AG04450 (cell line): ENCODE measurements at regions not wholly inside any gene's neighbourhood (a gene's known extent, or its start where the extent isn't known, plus 50 kb on each side); places are given as distances from the start of the nearest gene placed in this dataset.
"Not testable (repeated sequence)": the region's sequence is repeated elsewhere in the genome, so short reads cannot be mapped to it uniquely, and the experiment has no call there.

Experiments
- CTCF ChIA-PET: fragments of 300-600, 350-600 bp; formaldehyde crosslinking; extraction: SDS; loops from one replicate; lab custom pipeline; 2022; ENCODE audit warnings: antibody characterized with exemption, inconsistent platforms; lab: Charles Lee
- POLR2A ChIA-PET: fragments of 350-600 bp; formaldehyde crosslinking; extraction: SDS; loops from one replicate; lab custom pipeline; 2021; ENCODE audit warnings: antibody characterized with exemption, inconsistent platforms; lab: Yijun Ruan, JAX
- DNase-seq: peaks from one replicate; pipeline ENCODE4 v3.0.0-alpha.2; 2011; ENCODE audit warnings: low read depth, low spot score
- H3K27ac ChIP-seq: one replicate; pipeline ENCODE4 v1.5.1; 2012; ENCODE audit warnings: low read depth, low read length, control low read depth
- H3K27me3 ChIP-seq: one replicate; pipeline ENCODE4 v1.6.0; 2012; ENCODE audit warnings: low read length; ENCODE audit not compliant: control insufficient read depth, insufficient read depth
- H3K4me3 ChIP-seq: 2 replicates; pipeline ENCODE4 v1.5.1; 2011; ENCODE audit warnings: mild to moderate bottlenecking, low read depth, low read length, control low read depth
- H3K9me3 ChIP-seq: 2 replicates; pipeline ENCODE4 v1.5.1; 2012; ENCODE audit warnings: low read length; ENCODE audit not compliant: control insufficient read depth, insufficient read depth
- TF ChIP-seq, protein P1 (sequence below): IDR thresholded peaks from 2 replicates; pipeline ENCODE4 v1.5.1; 2011; ENCODE audit warnings: low read depth, low read length, control low read depth, inconsistent platforms

DNA sequence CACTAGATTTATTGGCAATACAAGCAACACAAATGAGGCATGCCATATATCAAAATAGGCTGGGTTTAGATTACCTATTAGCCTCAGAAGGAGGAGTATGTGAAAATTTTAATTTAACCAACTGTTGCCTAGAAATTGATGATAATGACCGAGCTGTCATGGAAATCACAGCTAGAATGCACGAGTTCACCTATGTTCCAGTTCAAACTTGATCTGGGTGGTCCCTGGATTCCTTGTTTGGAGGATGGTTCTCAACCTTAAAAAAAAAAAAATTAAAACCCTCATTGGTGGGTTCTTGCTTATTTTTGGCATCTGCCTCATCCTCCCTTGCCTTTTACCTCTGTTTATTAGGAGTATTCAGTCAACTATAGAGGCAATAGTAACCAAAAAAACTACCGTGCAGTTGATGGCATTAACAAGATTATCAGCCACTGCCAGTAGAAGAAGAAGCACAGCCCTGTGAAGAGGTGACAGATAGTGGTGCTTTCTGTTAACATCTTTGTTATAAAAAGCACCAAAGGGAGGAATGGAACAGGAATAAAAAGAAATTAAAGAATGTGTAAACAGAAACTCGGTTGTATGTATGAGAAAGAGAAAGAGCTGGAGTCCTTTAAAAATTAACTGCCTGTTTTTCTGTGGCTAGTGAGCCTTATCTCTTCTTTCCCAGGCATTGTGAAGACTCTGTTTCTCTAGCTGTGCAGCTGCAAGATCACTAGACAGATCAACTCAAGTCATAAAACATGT is 106.4 kb downstream of the ZNF429 start:
- CTCF ChIA-PET: no interaction called here
- H3K9me3 ChIP-seq: peaks cover 21% of the 10 kb centered on the region
- no peak overlapping the region for H3K27ac ChIP-seq
- no peaks in the 10 kb centered on the region for H3K27me3 ChIP-seq
- no peak overlapping the region for H3K4me3 ChIP-seq
- DNase-seq: no peak
- POLR2A ChIA-PET: no interaction called here
- TF ChIP-seq, protein P1, sequence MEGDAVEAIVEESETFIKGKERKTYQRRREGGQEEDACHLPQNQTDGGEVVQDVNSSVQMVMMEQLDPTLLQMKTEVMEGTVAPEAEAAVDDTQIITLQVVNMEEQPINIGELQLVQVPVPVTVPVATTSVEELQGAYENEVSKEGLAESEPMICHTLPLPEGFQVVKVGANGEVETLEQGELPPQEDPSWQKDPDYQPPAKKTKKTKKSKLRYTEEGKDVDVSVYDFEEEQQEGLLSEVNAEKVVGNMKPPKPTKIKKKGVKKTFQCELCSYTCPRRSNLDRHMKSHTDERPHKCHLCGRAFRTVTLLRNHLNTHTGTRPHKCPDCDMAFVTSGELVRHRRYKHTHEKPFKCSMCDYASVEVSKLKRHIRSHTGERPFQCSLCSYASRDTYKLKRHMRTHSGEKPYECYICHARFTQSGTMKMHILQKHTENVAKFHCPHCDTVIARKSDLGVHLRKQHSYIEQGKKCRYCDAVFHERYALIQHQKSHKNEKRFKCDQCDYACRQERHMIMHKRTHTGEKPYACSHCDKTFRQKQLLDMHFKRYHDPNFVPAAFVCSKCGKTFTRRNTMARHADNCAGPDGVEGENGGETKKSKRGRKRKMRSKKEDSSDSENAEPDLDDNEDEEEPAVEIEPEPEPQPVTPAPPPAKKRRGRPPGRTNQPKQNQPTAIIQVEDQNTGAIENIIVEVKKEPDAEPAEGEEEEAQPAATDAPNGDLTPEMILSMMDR: no peak

DNA sequence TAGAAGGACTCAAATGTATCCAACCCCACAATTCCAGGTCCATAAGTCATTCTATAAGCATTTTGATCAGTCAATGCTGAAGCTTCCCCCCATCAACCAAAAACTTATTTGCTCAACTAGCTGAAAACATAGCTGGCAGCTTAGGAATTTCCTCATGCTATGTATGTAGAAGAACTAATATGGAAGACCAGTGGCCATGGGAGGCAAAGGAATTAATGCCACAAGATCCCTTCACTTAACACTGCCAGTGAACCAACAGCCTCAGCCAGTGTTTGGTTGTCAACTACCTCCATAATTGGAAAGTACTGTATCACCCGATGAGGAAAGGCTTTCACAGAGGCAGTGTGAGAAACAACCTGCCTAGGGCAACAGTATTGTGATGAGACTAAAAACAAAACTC is 105.4 kb downstream of the ZNF429 start:
- Histone ChIP-seq H3K27ac (no peak overlapping the region), H3K27me3 (no peaks in the 10 kb centered on the region), H3K4me3 (no peak overlapping the region), H3K9me3 (peaks cover 14% of the 10 kb centered on the region)
- ChIA-PET CTCF (no interaction called here), POLR2A (no interaction called here)
- no peak for DNase-seq
- TF ChIP-seq, protein P1: no peak

DNA sequence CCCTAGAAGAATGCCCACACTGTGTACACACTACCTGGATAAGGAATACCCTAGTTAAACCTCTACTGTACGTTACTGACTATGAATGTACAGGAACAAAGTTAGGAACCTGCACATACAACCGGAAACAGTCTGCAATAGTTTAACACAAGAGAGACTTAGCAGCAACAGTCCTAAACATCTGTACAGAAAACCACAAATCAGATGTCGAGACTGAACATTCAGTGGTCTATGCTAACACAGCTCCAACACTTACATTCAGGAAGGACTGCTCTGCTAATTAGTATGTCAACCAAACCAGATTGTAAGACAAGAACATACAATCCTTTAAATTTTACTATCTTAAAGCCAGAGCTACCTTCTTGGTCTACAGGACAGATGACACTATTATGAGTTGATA is 104.9 kb downstream of the ZNF429 start:
- ChIA-PET CTCF (no interaction called here), POLR2A (no interaction called here)
- DNase-seq: no peak
- H3K9me3 ChIP-seq: peaks cover 14% of the 10 kb centered on the region
- TF ChIP-seq, protein P1: no peak
- H3K27ac ChIP-seq: no peak overlapping the region
- no peak overlapping the region for H3K4me3 ChIP-seq
- no peaks in the 10 kb centered on the region for H3K27me3 ChIP-seq

DNA sequence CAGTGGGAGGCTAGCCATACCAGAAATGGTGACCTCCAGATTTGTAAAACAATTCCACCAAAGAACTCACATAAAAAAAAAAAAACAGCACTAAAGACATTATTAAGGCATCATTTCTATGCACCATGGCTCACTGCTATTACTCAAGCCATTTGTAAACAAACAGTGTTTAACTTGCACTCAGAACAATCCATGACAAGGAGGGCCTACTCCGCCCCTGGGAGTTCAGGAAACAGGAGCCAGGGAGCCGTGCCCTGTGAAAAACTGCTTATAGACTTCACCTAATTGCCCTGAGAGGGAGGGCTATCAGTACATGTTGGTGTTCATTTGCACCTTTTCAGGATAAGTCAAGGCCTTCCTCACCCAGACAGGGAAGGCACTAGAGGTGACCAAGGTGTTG is 103.2 kb downstream of the ZNF429 start:
- Histone ChIP-seq H3K27me3 (no peaks in the 10 kb centered on the region), H3K27ac (no peak overlapping the region), H3K9me3 (peaks cover 5% of the 10 kb centered on the region), H3K4me3 (no peak overlapping the region)
- TF ChIP-seq, protein P1: no peak
- no peak for DNase-seq
- ChIA-PET POLR2A (no interaction called here), CTCF (no interaction called here)

DNA sequence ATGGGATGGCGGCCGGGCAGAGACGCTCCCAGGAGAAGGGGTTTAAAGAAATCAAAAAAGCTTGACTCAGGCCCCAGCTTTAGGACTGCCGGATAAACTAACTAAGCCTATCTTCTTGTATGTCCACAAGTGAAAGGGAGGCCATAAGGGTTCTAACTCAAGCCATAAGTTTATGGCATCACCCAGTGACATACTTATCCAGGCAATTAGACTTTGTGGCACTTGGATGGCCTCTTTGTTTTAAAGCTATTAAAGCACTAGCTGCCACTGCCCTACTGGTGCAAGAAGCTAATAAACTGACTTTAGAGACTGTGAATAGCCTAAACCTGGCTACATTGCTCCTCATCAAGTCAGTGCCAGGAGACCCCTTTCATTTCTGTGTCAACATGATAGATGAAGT is 102.0 kb downstream of the ZNF429 start:
- POLR2A ChIA-PET: no interaction called here
- CTCF ChIA-PET: no interaction called here
- peaks cover 5% of the 10 kb centered on the region for H3K9me3 ChIP-seq
- TF ChIP-seq, protein P1: no peak
- H3K27ac ChIP-seq: no peak overlapping the region
- no peak overlapping the region for H3K4me3 ChIP-seq
- no peak for DNase-seq
- no peaks in the 10 kb centered on the region for H3K27me3 ChIP-seq

DNA sequence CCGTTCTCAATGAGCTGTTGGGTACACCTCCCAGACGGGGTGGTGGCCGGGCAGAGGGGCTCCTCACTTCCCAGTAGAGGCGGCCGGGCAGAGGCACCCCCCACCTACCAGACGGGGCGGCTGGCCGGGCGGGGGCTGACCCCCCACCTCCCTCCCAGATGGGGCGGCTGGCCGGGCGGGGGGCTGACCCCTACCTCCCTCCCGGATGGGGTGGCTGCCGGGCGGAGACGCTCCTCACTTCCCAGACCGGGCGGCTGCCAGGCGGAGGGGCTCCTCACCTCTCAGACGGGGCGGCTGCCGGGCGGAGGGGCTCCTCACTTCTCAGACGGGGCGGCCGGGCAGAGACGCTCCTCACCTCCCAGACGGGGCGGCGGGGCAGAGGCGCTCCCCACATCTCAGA is 101.6 kb downstream of the ZNF429 start:
- DNase-seq, H3K27me3 ChIP-seq, POLR2A ChIA-PET, H3K4me3 ChIP-seq, CTCF ChIA-PET, H3K9me3 ChIP-seq, H3K27ac ChIP-seq: not testable (repeated sequence)

DNA sequence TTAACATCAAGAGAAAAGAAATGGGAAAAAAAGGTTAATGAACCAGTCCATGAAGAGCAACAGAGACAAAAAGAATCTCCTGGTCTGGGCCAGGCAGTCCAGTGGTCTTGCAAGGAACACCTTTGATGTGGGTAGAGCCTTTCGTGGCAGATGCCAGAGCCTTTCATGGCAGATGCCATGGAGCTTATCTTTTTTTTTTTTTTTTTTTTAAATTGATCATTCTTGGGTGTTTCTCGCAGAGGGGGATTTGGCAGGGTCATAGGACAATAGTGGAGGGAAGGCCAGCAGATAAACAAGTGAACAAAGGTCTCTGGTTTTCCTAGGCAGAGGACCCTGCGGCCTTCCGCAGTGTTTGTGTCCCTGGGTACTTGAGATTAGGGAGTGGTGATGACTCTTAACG is 100.9 kb downstream of the ZNF429 start:
- CTCF ChIA-PET: not testable (repeated sequence)

More for the DNA sequence above, 100.9 kb downstream of the ZNF429 start:
- H3K9me3 ChIP-seq, DNase-seq, H3K27ac ChIP-seq, H3K27me3 ChIP-seq, H3K4me3 ChIP-seq, POLR2A ChIA-PET: not testable (repeated sequence)
